Subcutaneous abdominal adipose tissue (tissue), 5 donors: ENCODE measurements at regions not wholly inside any gene's neighbourhood (a gene's known extent, or its start where the extent isn't known, plus 50 kb on each side); places are given as distances from the start of the nearest gene placed in this dataset.
"Not testable (repeated sequence)": the region's sequence is repeated elsewhere in the genome, so short reads cannot be mapped to it uniquely, and the experiment has no call there.

Experiments
- H3K27ac ChIP-seq: one replicate; pipeline ENCODE4 v1.7.0; 2013; ENCODE audit warnings: low read depth, mild to moderate bottlenecking, inconsistent platforms, low read length, moderate library complexity
- H3K27me3 ChIP-seq, 5 donors: one replicate each; pipeline ENCODE4 v1.7.0; 2013; ENCODE audit warnings: low read length in 5 of 5, inconsistent platforms in 1 of 5; ENCODE audit not compliant: control insufficient read depth in 5 of 5, insufficient read depth in 4 of 5
- H3K36me3 ChIP-seq, 5 donors: one replicate each; pipeline ENCODE4 v1.7.0; 2013; ENCODE audit warnings: low read length in 5 of 5; ENCODE audit not compliant: control insufficient read depth in 5 of 5, insufficient read depth in 5 of 5
- H3K4me1 ChIP-seq, 5 donors: one replicate each; pipeline ENCODE4 v1.7.0; 2013; ENCODE audit warnings: low read length in 5 of 5, mild to moderate bottlenecking in 3 of 5, moderate library complexity in 1 of 5; ENCODE audit not compliant: control insufficient read depth in 5 of 5, insufficient read depth in 5 of 5
- H3K4me3 ChIP-seq, 5 donors: one replicate each; pipeline ENCODE4 v1.7.0; 2013; ENCODE audit warnings: low read length in 5 of 5, low read depth in 1 of 5
- H3K9ac ChIP-seq, 5 donors: one replicate each; pipeline ENCODE4 v1.7.0; 2013; ENCODE audit warnings: low read length in 5 of 5, mild to moderate bottlenecking in 4 of 5, moderate library complexity in 3 of 5
- H3K9me3 ChIP-seq, 5 donors: one replicate each; pipeline ENCODE4 v1.7.0; 2013; ENCODE audit warnings: low read length in 5 of 5; ENCODE audit not compliant: control insufficient read depth in 5 of 5
- donor health status: healthy.
- donor health status: healthy.
- donor health status: healthy.
- donor health status: healthy.
- donor health status: healthy.

DNA sequence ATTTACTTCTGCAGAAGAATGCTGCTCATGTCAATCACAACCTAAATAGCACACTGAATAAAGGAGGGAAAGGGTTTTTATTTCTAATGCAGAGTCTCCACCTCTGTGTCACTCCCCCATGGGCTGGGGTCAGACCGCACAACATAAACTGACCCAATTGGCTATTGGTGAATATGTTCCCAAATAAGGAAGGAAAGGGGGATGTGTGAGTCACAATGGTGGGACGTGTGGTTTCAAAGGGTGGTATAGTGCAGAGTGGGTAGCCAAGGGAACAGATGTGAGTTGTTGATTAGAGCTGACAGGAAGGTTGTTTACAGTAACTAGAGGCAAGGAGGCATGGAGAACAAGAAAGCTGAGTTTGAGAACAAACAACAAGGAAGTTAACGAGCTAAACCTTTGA lies 491.8 kb downstream of the ZPLD1 start:
- Histone ChIP-seq H3K27ac (no peak overlapping the region), H3K4me3 (no peak overlapping the region), H3K4me1 (no peaks in the 10 kb centered on the region), H3K9ac (no peak overlapping the region), H3K36me3 (no peaks in the 10 kb centered on the region), H3K27me3 (no peaks in the 10 kb centered on the region), H3K9me3 (peaks cover 0 to 15% (median 10%) of the 10 kb centered on the region in 5 donors)

DNA sequence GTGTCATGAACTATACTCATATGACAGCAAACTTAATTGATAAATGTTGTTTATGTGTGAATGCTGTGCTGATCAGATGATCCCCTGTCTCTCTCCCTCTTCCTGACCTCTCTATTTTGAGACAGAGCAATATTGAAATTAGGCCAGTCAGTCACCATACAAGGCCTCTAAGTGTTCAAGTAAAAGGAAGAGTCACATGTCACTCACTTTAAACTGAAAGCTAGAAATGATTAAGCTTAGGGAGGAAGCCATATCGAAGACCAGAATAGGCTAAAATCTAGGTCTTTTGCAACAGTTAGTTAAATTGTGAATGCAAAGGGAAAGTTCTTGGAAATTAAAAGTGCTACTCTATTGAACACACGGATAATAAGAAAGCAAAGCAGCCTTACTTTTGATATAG lies 498.6 kb downstream of the ZPLD1 start:
- Histone ChIP-seq H3K27ac (no peak overlapping the region), H3K4me1 (no peaks in the 10 kb centered on the region), H3K9ac (no peak overlapping the region), H3K27me3 (no peaks in the 10 kb centered on the region), H3K36me3 (no peaks in the 10 kb centered on the region), H3K9me3 (peaks cover 0 to 2% (median 0%) of the 10 kb centered on the region in 5 donors), H3K4me3 (no peak overlapping the region)

DNA sequence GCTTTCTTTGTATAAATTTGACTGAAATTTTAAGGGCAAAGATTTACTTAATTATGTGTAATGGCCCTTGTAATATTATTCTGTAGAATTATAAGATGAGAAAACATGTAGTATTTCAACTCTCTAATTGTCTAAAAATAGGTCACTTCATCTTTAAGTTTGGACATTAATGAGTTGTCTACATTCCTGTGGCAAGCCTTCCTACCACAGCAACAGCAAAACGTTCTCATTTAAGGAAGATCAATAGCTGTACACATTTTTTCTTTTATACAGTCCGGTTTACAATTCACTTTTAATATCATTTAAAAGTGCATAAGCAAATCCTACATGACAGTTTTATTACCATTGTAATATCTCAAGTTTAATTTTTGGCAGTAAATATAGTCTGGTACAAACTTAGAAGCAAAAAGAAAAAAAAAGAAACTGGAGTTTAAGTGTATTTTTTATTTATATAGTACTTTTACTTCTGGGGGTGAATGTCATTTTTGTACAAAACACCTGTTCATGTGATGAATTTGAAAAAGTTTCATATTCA lies 501.8 kb downstream of the ZPLD1 start:
- H3K9me3 ChIP-seq: peaks cover 0 to 2% (median 0%) of the 10 kb centered on the region in 5 donors
- no peaks in the 10 kb centered on the region for H3K27me3 ChIP-seq
- no peaks in the 10 kb centered on the region for H3K4me1 ChIP-seq
- no peak overlapping the region for H3K4me3 ChIP-seq
- H3K27ac ChIP-seq: no peak overlapping the region
- no peaks in the 10 kb centered on the region for H3K36me3 ChIP-seq
- no peak overlapping the region for H3K9ac ChIP-seq

- H3K36me3 ChIP-seq: no peaks in the 10 kb centered on the region
- peaks cover 0 to 2% (median 0%) of the 10 kb centered on the region in 5 donors for H3K9me3 ChIP-seq
- no peak overlapping the region for H3K4me3 ChIP-seq
- H3K4me1 ChIP-seq: no peaks in the 10 kb centered on the region
- H3K27ac ChIP-seq: no peak overlapping the region
- no peaks in the 10 kb centered on the region for H3K27me3 ChIP-seq
- H3K9ac ChIP-seq: no peak overlapping the region
Observed at GRCh38 chr3:102941786-102942185, 507.0 kb downstream of the ZPLD1 start.

DNA sequence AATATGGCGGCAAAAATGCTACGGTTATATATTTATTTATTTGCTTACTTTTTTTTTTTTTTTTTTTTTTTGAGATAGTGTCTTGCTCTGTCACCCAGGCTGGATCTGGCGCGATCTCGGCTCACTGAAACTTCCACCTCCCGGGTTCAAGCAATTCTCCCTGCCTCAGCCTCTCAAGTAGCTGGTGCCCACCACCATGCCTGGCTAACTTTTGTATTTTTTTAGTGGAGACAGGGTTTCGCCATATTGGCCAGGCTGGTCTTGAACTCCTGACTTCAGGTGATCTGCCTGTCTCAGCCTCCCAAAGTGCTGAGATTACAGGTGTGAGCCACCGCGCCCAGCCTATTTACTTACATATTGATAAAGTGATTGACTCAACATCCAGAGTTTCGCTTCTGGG lies 511.6 kb downstream of the ZPLD1 start:
- H3K4me1 ChIP-seq, H3K9me3 ChIP-seq, H3K27me3 ChIP-seq, H3K9ac ChIP-seq, H3K27ac ChIP-seq, H3K4me3 ChIP-seq, H3K36me3 ChIP-seq: not testable (repeated sequence)

- H3K27ac ChIP-seq: no peak overlapping the region
- no peaks in the 10 kb centered on the region for H3K4me1 ChIP-seq
Observed at GRCh38 chr3:102972350-102972749, 537.5 kb downstream of the ZPLD1 start.

GRCh38 chr3:102974333-102974732 lies 539.5 kb downstream of the ZPLD1 start:
- Histone ChIP-seq H3K9ac (no peak overlapping the region), H3K4me3 (no peak overlapping the region), H3K9me3 (no peaks in the 10 kb centered on the region), H3K36me3 (no peaks in the 10 kb centered on the region), H3K27ac (no peak overlapping the region), H3K27me3 (no peaks in the 10 kb centered on the region), H3K4me1 (no peaks in the 10 kb centered on the region)

More at GRCh38 chr3:102972350-102972749, 537.5 kb downstream of the ZPLD1 start:
- H3K9me3 ChIP-seq: no peaks in the 10 kb centered on the region
- H3K27me3 ChIP-seq: no peaks in the 10 kb centered on the region
- H3K36me3 ChIP-seq: no peaks in the 10 kb centered on the region
- no peak overlapping the region for H3K9ac ChIP-seq
- H3K4me3 ChIP-seq: no peak overlapping the region

DNA sequence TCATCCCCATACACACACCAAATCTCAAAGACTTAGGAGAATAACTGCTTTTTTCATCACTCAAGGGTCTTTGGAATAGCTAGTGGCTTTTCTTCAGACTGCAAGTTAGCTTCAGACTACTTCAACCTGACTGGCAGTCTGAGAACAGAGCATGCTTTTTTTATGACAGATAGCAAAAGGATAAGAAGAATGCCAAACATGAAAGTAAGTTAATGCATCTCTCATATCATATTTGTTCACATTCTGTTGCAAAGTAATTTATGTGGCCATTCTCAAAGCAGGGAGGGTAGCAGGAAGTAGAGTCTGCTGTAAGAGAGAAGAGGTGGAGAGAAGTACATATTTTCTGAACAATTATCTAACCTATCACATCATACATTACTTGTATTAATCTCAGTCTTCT lies 544.4 kb downstream of the ZPLD1 start:
- Histone ChIP-seq H3K4me3 (no peak overlapping the region), H3K4me1 (peaks cover 0 to 10% (median 7%) of the 10 kb centered on the region in 5 donors), H3K9me3 (no peaks in the 10 kb centered on the region), H3K27ac (no peak overlapping the region), H3K36me3 (no peaks in the 10 kb centered on the region), H3K9ac (no peak overlapping the region), H3K27me3 (no peaks in the 10 kb centered on the region)

- H3K27me3 ChIP-seq: no peaks in the 10 kb centered on the region
- no peak overlapping the region for H3K9ac ChIP-seq
- no peaks in the 10 kb centered on the region for H3K36me3 ChIP-seq
- H3K9me3 ChIP-seq: peaks cover 0 to 5% (median 0%) of the 10 kb centered on the region in 5 donors
- no peak overlapping the region for H3K4me3 ChIP-seq
- H3K4me1 ChIP-seq: peaks cover 0 to 10% (median 7%) of the 10 kb centered on the region in 5 donors
- H3K27ac ChIP-seq: no peak overlapping the region
Observed at GRCh38 chr3:102979682-102980354, 545.0 kb downstream of the ZPLD1 start.

DNA sequence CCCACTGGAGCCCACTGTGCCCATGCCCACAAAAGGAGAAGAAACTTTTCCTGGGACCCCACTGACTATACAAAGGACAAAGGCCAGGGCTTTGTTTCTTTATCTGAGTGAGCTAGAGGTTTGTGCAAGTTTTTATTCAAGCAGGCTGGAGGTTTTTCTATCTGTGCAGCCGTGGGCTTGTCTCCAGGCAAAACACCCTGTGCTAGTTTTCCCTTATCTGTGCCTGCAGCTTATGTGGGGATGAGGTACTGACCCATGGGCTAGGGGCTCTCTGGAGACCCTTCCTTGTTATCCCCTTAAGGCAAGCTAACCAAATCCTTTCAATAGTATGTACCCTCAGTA lies 545.5 kb downstream of the ZPLD1 start:
- no peaks in the 10 kb centered on the region for H3K27me3 ChIP-seq
- peaks cover 0 to 7% (median 0%) of the 10 kb centered on the region in 5 donors for H3K9me3 ChIP-seq
- peaks cover 0 to 10% (median 7%) of the 10 kb centered on the region in 5 donors for H3K4me1 ChIP-seq
- H3K27ac ChIP-seq: no peak overlapping the region
- no peak overlapping the region for H3K9ac ChIP-seq
- no peak overlapping the region for H3K4me3 ChIP-seq
- H3K36me3 ChIP-seq: no peaks in the 10 kb centered on the region
